Activated CD8-positive, alpha-beta memory T cell treated with anti-CD3 and anti-CD28 coated beads, Interleukin-2, amount 50 U/mL, for 1 hour (primary cell): ENCODE measurements at regions not wholly inside any gene's neighbourhood (a gene's known extent, or its start where the extent isn't known, plus 50 kb on each side); places are given as distances from the start of the nearest gene placed in this dataset.

Experiments used
- DNase-seq: peaks from one replicate; pipeline ENCODE4 v3.0.0-alpha.2; 2020; ENCODE audit errors: extremely low read depth

DNA sequence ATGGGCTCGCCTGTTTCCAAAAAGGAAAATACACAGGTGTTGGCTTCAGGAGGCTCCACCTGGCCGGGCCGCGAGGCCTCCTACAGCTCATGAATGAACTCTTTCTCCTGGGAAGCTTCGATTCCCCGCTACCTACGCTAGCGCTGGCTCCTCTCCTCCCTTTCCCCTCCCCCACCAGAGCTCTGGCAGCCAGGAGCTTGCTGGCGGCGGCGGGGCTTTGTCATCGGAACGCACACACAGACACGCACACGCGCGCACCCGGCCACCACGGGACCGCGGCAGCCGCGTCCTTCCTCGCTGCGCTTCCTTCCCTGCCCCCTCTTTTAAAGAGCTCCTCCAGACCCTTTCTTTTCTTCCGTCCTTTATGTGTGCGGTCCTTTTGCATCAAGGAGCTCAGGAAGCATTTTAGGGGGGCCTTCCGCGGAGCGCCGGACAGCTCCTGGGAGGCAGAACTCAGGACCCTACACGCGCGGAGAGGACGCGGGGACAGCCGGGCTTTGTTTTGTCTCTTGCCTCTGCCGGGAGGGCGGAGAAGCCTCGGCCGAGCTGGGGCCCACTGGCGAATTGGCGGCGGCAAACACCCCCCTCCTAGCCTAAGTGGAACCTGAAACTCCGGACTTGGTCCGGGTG lies 70.2 kb upstream of the BCOR start:
- DNase-seq = no peak

DNA sequence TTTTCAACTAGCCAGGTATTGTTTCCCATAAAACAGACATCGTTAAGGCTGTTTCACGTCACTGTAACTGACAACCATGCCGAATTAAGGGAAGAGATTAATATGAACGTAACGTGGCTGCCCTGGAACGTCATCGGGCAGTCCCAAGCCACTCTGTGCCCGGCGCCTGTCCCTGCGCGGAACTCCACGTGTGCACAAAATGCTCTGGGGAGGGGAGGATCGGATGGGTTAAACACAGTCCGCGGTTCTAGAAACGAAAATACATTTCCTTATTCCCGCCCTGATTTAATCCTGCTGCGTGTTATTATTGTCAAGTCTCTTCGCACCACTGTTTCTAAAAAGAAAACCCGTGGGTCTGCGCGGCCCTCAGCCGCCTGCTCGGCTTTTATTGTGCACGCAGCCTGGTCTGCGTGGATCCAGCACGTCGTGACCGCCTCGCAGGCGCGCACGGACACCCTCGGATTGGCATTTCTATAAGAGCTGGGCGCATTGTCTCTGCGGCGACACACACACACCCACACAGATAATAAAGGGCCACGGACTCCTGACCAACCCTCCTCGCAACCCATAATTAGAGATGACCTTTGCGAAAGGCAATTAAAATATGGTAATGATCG lies 69.6 kb upstream of the BCOR start:
- DNase-seq = no peak

DNA sequence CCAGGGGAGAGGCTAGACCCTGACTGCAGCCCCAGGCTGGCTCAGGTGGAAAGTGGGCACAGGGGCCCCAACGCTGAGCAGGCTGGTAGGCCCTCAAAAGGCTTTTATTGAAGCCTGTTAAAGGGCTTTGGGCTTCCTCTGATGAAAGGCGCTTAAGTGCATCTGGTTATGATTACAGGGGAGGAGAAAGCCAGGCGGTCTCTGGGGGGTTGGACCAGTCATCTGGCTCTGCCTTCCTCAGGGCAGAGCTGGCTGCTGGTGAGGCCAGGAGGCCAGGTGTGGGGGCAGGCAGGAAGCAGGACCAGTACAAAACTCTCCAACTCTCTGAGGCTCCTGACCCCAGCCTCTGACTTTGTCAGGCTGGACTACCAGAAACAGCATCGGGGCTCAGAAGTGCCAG lies 68.8 kb upstream of the BCOR start:
- no peak for DNase-seq

DNA sequence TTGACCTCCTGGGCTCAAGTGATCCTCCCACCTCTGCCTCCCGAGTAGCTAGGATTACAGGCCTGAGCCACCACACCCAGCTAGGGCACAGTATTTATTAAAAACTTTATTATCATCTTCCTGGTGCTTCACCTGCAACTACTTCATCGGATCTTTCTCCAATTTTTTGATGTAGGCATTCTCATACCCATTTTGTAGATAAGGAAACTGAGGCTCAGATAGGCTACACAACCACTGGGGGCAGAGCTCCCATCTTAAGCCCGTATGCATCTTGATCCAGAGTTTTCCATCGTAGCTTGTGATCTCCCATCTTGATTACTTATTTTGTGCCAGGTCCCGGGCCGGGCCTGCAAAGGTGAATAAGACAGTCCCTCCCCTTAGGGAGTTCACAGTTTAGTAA lies 68.1 kb upstream of the BCOR start:
- DNase-seq = no peak

DNA sequence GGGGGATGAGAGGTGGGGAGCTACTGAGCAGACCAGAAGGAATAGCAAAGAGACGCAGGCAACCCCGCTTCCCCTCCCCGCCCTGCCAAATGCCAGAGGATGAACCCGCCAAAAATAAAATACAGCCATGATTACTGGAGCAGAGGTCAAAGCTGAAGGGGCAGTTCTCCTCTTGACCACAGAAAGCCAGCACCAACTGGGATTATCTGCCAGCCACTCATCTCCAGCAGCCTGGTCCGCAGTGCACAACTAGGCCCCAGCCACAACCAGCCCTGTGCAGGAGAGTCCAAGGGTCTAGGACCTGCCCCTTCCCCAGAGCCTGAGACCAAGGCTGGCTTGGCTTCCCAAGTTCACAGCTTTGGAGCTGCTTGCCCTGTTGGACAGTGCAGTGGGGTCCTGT lies 67.4 kb upstream of the BCOR start:
- no peak for DNase-seq

DNA sequence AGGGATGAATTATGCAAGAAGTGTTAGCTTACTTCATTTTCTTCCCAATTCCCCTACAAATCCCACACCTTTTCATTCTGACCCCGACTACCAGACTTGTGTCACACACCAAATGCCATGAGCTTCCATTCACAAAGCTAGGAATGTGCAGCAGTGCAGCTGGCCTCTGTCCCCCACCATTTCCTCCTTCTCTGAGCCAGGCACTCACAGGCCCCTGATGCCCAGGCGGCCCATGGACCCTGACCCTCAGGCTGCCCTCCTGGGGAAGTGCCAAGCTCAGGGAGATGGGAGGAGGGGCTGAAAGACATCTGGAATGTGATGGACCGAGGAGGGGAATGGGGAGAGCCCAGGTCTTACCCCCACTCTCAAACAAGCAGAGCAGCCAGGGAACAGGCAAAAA lies 67.0 kb upstream of the BCOR start:
- no peak for DNase-seq

DNA sequence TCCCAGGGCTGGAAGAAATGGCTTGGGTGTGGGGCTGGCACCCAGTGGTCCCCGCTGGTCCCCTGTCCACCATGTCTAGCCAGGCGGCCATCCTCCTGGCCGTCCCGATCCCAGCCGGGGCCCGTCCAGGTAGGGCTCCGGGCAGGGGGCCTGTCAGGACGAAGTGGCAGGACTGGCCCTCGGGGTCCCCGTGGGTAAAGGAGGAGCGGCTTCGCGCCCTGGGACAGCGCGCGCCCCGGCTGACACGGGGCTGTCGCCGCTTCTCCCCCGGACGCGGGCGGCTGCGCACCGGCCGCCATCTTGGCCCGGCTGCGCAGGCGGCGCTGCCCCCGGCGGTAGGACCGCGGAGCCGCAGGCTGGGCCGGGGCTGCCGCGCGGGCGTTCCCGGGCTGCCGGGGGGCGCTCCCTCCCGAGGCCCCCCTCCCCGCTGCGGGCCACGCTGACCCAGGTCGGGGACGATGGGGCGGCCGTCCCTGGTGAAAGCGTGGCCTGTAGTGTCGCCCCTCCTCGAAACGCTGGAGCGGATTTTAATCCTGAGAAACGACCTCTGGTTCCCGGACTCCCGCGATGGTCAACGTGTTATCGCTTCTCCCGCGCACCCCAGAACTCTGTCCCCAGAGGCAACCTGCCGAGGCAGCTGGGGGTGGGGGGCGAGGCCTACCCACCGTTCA lies 60.4 kb upstream of the BCOR start:
- no peak for DNase-seq

DNA sequence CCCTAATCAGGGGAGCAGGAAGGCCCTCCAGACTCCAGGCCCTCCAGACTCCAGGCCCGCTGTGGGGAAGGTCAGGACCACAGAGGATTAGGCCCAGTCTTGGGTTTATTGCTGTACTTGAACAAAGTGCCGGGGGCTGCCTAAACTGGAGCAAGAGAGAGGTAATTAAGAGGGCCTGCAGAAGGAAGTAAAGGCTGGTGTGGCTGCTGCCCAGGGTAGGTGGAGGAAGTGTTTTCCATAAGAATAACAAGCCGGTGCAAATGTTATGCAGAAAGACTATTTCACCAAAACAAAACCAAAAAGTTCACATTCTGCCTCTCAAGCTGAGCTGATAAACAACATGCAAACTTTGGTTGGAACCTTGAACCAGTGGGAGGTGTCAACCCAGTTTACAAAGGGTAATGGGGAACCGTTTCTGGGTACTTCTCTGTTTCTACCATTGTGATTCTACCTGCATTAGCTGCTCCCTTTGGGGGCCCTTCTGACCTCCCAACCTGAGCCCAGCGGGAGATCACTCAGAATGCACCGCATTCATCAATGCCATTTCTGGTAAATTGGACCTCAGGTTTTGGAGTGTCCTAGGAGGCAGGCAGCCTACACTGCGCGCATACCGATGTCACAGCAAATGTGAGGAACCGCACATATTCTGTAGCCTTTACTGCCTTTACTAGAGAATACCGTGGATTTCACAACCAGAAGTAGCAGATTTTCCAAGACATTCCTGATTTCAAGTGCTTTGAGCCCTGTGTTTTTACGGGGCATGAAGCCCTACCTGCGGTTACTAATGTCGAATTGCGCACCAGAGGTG lies 59.7 kb upstream of the BCOR start:
- no peak for DNase-seq

DNA sequence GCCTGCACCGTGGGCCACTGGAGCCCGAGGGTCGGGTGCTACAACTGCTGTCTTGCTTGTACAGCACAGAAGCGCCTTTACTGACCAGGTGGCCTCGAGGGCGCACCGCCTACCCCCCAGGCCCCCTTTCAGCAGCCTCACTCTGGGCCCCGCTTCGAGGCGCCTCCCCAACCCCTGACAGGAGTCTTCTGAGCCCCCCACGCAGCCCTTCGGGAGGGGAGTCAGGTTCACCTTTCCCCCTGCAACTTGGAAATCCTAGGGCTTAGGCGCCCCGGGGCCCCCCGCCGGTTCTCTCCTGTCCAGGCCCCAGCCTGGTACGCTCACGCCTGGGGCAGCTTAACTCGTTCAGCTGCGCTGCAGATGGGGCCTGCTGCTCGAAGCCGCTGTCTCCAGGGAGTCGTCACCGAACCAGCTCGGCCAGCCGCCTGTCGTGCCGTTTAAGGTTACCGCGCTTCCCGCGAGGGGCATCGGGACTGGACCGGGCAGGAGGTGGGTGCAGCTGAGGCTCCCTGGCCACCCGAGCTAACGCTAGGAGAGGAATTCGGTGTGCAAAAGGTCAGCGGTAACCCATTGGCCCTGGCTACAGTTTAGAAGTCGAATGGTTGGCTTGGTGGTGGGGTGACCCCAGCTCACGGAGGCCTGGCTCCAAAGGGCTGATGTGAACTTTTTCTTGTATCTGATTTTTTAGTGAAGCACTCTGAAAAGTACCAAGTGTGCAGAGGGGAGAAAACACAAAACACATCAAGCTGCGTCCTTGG lies 58.9 kb upstream of the BCOR start:
- no peak for DNase-seq

DNA sequence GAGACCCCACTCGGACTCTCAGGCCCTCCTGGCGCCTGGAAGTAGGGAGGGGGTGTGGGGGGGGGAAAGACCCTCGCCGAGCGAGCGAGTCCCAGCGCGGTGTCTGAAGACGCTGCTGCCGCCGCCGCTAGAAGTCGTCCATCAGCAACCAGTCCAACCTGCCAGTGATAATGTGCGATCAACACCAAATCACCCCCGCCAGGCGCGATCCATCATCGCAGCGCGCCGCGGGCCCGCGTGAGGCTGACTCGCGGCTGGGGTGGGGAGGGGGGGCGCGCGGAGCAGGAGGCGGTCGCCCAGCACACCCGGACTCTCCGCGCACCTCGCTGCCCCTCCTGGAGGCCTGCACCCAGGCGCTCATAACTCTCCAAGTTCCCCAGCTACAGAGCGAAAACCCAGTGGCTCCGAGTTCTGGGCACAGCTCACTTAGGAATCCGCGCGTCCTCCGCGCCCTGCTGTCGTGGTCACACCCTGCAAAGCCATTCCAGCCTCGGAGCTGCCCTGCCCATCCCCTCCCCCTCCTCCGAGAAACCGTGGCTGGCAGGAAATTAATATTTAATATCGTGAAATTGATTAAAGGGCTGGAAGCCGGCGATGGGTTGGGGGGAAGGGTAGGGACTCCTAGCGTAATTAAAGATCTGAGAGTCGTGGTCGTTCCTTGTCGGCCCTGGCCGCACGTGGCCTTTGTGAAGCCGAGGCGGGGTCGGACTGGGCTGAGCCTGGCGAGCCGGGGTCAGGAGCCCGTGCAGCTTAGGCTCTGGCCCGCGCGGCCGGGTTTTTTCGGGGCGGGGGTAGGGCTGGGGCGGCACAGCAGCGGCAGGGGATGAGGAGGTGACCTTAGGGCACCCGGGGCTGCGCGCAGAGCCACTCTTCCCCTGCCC lies 58.1 kb upstream of the BCOR start:
- DNase-seq = no peak

DNA sequence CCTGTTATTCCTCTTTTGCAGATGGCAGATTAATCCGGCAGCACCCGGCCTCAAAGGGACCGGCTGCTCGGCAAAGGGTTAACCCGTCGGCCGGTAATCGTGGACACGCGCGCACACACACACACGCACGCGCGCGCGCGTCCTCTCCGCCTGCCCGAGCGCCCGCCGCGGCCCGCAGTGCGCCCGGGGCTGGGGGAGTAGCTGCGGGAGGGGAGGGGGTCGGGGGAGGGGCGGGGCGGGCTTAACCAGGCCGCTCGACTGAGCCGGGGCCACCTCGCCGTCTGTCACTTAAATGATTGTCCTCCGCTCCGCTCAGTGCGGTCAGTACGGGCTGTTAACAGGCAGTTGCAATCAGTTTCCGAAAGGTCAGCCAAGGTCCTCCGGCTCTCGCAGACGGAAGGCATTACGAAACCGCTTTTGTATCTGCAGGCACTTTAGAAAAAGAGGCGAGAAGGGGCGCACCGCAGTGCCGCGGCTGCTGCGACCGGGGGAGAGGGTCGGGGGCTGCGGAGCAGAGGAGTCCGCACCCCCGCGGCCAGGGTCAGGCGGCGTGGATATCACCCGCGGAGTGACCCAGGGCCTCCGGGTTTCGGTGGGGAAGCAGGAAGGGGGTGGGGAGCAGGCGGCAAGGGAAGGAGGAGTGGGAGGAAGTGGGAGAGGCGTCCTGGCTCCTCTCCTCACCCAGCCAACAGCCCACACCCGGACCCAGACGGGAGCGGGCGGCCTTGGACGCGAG lies 57.3 kb upstream of the BCOR start:
- DNase-seq = no peak

DNA sequence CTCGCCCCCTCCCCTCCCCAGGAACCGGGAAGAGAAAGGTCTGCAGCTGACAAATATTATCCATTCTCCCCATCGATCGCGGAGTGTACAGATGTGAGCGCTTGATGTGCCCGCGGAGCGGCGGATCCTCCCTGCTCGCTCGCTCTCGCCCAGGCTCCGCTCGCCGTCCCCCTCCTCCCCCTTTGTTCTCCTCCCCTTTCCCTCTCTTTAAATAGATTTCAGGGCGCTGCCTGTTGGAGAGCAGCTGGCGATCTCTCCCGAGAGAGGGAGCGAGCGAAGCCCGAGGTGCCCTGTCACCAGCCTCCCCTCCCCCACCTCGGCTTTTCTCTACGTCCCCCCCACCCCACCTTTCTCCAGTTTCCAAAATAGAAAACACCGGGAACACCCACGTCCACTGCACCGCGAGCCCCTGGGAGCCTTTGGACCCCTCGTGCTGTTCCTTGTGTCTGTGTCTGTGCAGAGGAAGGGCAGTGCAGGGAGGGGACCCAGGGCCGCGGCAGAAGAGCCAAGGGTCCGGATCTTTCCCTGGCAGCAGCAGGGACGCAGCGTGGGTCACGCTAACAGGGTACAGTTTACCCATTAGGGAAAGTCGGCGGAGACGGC lies 56.6 kb upstream of the BCOR start:
- no peak for DNase-seq

DNA sequence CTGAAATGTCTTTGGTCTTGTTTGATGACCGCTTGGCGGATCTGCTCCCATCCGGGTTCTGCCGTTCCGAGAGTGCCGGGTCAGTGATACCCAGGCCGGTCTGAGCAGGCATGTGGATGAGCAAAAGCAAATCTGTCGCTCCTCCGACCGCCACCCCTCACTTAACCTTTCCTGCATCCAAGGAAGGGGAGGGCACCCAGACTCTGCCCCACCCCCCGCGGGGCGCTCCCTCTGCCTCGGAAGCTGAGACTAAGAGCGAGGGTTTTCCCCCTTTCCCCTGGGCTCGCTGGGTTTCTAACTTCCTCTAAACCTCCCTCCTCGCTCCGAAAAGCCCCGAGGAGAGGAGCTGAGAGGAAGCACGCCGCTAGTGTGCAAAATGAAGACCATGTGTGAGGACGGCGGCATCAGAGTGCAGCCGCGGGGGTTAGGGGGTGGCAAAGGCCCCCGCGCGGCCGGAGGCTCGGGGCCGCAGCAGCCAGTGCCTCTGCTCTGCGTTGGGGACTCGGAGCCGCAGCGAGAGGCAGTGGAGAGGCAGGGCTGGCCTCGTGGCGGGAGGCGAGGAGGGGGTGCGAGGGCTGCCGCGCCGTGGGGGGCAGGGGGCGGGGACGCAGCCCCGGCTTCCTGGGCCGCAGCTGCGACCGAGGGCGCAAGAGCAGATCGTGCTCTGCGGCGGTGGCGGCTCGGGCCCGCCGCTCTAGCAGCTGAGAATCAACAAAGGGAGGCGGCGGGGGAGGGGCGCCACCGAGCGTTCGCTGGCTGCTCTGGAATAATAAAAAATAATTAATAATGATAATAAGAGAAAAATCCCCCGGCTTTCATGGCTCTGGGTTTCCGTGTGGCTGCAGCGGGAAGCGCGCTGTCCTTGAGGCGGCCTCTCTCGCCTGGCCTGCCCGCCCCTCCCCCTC lies 55.8 kb upstream of the BCOR start:
- DNase-seq = no peak

DNA sequence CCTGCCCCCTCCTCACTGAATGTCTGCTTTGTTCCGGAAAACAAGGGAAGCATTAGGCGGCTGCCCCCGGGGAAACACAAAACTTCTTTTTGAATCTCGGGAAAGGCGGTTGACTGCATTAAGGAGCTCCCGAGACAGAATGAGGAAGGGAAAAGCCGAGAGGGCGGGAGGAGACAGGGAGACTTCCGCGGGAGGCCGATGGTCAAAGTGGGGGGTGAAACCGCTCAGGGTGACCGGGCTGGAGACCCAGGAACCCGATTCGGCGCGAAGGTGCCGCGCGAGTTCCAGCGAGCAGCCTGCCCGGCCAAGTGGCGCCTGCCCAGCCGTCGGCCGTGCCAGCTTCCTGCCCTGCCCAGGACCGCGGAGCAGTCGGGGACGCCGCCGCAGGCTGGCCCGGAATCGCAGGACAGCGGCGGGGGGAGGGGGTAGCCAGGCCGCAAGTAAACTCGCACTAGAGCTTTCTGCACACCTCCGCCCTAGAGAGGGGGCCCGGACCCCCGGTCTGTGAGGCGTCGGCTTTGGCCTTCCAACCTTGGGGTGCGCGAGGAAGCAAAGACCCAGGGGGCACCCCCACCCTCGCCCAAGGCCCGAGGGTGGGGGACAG lies 55.1 kb upstream of the BCOR start:
- DNase-seq = no peak

DNA sequence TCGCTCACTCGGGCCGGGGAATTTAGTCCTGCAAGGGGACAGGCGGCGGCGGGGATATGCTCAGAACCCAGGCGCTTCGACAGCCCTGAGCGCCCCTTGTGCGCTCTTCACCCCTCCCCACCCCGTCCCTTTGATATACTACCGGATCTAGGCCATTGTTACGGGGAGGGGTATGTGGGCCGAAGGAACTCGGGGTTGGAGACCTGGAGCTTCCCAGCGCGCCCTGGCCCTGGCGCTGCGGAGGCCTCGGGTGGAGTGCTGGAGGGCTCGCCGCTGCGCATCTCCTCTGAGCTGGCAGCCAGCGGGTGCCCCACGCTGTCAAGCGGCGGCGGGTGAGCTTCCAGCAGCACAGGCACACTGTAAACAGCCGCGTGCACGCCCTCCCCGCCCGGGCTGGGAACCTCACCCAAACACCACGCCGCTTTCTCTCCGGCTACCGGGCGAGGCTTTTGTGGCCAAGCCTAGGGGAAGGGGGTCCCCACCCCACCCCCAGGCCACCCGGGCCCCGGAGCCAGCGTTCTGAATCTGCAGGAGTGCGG lies 54.5 kb upstream of the BCOR start:
- DNase-seq = no peak

DNA sequence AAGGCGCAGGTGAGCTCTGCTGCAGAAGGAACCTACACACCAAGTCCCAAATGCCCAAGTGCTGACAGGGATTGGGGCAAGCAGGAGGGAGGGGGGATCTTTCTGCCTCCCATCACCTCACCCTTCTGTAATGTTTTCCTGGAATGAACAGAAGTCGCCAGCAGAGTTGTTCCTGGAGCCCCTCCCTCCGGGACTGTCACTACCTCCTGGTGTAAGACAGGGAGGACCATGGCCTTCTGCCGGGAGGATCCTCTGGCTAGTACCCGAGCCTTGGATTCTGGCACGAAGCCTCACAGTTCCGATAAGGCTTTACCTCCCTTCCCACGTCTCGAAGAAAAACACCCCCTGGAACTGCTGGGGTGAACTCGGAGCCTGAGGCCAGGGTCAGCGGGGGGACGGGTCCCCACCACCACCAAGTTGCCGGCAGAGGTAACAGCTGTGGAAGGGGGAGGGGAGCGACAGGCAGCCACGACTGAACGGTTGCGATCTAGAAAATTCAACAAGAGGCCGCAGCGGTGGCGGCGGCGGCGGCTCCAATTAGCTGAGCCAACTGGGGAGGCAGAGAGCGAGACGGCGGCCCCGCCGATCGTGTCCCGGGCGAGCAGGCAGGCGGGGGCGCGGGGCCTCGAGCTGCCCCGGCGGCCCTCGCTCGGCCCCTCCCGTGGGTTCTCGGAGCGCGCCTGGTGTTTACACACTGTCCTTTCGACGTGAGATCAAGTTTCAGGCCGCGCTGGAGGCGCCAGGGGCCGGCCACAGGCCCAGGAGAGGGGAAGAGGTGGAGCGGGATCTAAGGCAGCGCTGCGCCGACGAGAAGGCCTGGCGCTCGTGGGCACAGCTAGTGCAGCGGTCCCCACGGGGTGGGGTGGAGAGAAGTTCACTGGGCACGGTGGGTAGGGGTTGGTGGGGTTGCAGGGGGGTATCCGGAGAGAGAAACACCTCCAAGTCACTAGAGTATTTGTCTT lies 53.7 kb upstream of the BCOR start:
- DNase-seq = no peak

DNA sequence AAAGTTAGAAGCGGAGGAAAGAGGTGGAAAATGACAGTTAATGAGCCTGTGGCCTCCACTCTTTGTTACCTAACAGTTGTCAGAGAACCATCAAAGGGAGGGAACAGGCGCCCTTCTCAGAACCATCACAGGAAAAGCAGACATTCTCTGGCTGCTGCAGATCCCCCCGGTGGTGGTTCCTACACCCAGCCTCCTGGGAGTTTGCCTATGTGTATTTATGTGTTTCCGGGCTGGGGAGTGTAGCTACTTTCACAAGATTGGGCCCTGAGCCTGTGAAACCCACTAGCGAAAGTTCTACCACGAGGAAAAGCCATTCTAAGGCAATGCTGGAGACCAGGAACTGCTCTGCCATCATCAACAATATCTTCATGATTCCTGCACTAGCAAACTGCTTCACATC lies 52.7 kb upstream of the BCOR start:
- DNase-seq = no peak
